CD4-positive, alpha-beta T cell treated with Interleukin-1 beta for 1 hour (primary cell): ENCODE measurements at regions not wholly inside any gene's neighbourhood (a gene's known extent, or its start where the extent isn't known, plus 50 kb on each side); places are given as distances from the start of the nearest gene placed in this dataset.
A peak's percentile ranks its signal among the peaks of the same experiment; 100 is the strongest.
"Not testable (repeated sequence)": the region's sequence is repeated elsewhere in the genome, so short reads cannot be mapped to it uniquely, and the experiment has no call there.

Experiments used
- DNase-seq, 2 donors: peaks; one replicate each; pipeline ENCODE4 v3.0.0-alpha.2; 2020 to 2022

DNA sequence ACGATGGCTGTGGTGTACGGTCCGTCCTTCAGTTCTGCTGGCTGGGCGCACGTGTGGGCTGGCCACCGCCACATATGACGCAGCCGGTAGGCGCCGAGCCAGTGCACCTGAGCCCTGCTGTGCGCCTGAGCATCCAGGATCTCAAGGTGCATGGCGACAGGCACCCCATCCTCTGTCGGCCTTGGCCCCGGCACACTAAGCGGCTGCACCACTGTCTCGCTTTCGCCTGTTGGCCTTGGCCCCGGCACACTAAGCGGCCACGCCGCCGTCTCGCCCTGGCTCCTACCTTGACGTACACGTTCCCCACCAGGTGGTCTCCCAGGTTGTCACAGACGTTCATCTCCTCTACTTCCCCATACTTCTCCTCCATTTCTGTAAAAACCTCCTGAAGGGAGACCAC lies 4034.6 kb upstream of the TPTE start:
- DNase-seq = not testable (repeated sequence)

- DNase-seq = not testable (repeated sequence)
These were observed 4028.7 kb upstream of the TPTE start for GRCh38 chr21:6492691-6493090.

- not testable (repeated sequence) for DNase-seq
These were observed 4027.4 kb upstream of the TPTE start for GRCh38 chr21:6493957-6494356.

GRCh38 chr21:6496356-6496755 lies 4025.0 kb upstream of the TPTE start:
- DNase-seq = not testable (repeated sequence)

DNA sequence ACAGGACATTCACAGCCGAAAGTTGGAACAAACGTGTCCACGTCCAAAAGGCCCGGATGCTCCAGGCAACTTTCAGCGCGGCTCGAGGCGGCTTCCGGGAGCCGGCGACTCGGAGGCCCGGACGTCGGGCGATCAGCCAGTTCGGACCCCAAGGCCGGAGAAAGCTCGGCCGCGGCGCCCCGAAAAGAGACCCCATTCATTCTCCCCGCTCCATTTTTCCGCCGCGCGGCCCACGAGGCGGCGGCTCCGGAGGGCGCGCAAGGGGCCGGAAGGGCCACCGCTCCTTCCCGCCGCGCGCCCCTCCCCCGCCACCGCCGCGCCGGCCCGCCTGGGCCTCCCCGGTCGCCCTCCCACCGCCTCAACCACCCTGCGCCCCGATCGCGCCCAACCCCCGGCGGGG lies 4022.7 kb upstream of the TPTE start:
- peak in 1 of 2 donors; percentile 8 for DNase-seq

GRCh38 chr21:6499128-6499826 lies 4022.1 kb upstream of the TPTE start:
- DNase-seq = peak in 1 of 2 donors; percentile 75

DNA sequence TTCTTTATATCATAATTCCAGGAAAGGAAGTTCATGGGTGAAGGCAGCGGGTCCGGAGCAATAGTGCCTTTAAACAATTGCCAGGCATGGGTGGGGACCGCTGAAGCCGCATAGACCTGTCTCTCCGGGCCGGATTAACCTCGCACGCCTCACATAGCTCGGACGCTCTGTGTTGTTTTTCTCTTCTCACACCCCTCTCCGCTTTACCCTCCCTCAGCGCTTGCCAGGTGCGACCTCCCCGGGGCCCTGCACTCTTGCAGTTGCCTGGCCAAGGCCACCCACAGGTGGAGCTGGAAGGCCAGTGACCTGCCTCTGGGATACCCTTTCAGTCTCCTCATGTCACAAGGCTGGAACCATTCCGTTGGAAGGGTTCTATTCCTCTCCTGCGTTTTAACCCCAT lies 4021.5 kb upstream of the TPTE start:
- DNase-seq = not testable (repeated sequence)

DNA sequence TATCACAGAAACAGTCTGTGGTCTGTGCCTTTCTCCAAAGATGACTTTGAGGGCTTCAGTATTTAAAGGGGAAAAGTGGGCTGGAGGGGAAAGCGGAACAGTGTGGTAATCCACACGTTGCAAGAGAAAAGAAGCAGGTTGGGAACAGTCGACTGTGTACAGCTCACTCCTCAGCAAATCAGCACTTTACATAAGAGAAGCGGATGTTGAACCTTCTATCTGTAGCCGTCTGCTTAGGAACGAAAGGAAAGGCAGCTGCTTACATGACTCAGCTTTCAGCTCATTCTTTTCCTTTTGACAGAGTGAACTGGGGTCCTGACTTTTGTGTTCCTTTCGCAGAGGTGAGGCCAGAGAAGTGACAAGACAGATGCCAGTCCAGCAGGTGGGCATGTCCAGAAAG lies 4020.7 kb upstream of the TPTE start:
- DNase-seq = not testable (repeated sequence)

GRCh38 chr21:6506167-6506894 lies 4015.1 kb upstream of the TPTE start:
- not testable (repeated sequence) for DNase-seq

DNA sequence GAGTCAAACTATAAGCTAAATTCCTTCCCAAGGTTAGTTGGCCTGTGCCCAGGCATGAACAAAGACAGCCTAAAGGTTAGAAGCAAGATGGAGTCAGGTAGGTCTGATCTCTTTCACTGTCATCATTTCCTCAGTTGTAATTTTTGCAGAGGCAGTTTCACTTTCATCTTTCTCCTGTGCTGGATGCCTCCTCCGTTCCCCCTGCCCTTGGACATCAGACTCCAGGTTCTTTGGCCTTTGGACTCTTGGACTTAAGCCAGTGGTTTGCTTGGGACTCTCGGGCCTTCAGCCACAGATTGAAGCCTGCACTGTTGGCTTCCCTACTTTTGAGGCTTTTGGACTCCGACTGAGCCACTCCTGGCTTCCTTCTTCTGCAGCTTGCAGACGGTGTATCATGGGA lies 4013.8 kb upstream of the TPTE start:
- DNase-seq = not testable (repeated sequence)

- not testable (repeated sequence) for DNase-seq
These were observed 3999.6 kb upstream of the TPTE start for GRCh38 chr21:6521777-6522176.

DNA sequence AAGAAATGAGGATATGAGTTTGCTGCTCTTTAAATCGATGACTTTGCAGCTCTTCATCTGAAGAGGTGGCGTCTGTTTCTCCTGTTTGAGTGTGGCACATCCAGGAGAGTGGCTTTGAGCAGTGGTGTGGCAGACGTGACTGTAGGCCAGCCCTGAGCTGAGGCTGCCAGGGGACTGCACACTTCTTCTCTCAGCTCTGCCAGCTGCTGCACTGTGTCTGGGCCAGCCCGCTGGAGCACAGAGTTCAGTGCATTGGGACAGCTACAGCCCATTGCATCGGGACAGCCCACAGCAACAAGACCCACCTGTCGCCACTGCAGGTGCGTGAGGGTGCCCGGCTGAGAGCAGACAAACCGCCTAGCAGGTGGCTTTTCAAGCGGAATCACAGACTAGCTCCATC lies 3995.2 kb upstream of the TPTE start:
- not testable (repeated sequence) for DNase-seq

GRCh38 chr21:6530655-6531054 lies 3990.7 kb upstream of the TPTE start:
- DNase-seq = not testable (repeated sequence)

DNA sequence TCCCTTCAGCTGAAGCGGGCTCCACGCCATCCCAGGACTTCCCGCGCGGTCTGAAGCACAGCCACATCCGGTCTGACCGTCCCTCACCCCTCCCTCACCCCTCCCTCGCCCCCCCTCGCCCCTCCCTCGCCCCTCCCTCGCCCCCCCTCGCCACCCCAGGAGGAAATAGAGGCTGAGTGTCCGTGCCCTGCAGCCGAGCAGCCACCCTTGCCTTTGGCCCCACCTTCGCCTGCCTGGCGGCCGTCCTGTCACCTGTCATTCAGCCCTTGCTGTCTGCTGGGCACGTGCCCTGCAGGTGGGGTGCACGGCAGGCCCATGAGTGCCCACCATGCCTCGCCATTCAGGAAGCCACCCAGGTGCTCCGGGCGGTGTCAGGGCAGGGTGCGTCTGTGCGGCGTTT lies 3988.1 kb upstream of the TPTE start:
- DNase-seq = not testable (repeated sequence)

- DNase-seq = not testable (repeated sequence)
These were observed 3983.1 kb upstream of the TPTE start for GRCh38 chr21:6538320-6538719.

DNA sequence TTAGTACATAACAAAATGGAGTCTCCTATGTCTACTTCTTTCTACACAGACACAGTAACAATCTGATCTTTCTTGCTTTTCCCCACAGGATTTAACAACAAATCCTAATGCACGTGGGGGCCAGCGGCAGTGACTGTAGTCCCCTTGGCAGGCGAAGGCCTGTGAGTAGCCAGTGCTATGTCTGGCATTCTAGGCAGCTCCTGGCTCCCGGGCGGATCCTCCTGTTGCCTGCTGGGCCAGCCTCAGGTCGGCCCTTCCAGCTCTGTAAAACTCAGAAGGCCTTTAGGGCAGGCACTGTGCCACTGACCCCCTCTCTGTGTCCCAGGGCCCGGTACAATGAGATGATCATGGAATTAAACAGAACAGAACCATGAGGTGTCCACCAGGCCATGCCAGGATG lies 3981.7 kb upstream of the TPTE start:
- not testable (repeated sequence) for DNase-seq

GRCh38 chr21:6541036-6541435 lies 3980.3 kb upstream of the TPTE start:
- DNase-seq = not testable (repeated sequence)

DNA sequence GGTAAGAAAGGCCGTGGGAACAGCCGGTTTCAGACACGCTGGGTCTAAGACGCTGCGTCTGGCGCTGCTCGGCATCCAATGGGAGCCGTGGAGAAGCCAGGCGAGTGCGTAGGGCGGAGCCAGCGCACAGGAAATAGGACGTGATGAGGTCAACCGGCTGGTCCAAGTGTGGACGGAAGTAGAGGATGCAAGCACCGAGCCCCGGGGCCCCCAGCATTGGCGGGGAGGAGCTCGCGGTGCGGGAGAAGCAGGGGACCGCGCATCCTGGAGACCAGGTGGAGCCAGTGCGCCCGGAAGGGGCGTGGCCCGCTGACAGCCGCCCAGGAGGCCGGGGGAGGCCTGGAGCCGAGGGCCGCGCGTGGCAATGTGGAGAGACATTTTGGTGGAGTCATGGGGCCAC lies 3976.1 kb upstream of the TPTE start:
- DNase-seq = not testable (repeated sequence)

- DNase-seq = not testable (repeated sequence)
These were observed 3970.3 kb upstream of the TPTE start for GRCh38 chr21:6551045-6551444.

DNA sequence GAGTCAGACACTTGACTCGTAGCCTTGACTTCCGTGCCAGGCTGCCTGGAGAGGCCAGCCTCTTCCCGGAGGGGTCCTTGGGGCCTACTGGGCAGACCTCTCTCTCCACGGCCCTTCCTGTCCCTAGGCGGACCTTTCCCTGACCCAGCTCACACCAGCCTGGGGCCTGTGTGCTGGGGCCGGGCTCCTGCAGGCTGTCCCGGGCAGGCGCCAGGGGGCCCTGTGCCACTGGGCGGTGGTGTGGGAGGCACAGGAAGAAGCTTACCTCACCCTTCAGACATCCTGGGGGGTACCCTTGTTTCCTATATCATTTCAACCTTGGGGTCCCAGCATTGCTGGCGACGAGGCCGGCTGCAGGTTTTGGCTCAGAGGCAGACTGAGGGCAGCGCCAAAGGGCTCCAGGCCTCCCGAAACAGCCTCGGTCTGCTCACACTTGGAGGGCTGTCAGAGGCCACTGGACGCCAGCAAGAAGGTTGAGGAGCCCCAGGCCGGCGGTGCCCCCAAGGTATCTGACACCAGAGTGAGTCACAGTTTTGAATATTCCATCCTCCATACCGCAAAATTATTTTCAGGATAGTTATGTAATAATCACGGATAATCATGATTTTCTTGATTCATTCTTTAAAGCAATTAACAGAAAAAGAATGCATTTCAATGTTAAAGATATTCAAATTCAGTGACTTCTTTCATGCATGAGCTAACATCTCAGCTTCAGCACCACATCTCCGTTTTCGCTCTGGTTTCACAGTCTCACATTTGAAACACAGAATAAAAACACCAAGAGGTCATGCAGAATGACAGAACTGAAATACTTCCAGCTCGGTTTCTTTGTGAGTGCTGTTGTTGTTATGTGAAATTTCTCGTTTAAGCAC lies 3967.6 kb upstream of the TPTE start:
- not testable (repeated sequence) for DNase-seq

- DNase-seq = not testable (repeated sequence)
These were observed 3967.0 kb upstream of the TPTE start for GRCh38 chr21:6554377-6554864.

- not testable (repeated sequence) for DNase-seq
These were observed 3964.9 kb upstream of the TPTE start for GRCh38 chr21:6556516-6556915.

- DNase-seq = not testable (repeated sequence)
These were observed 3964.0 kb upstream of the TPTE start for GRCh38 chr21:6557415-6557814.
